K562 (cell line): ENCODE measurements at regions not wholly inside any gene's neighbourhood (a gene's known extent, or its start where the extent isn't known, plus 50 kb on each side); places are given as distances from the start of the nearest gene placed in this dataset.

Experiments
- ATAC-seq: fragments of 200-7000 bp; cut with Tn5 transposase; 3 replicates; pipeline ENCODE4 v1.9.1; 2020; ENCODE audit warnings: moderate library complexity
- BruUV-seq: library from RNA; stranded (reverse); fragments of 400-500 nt; replicated peaks from 2 replicates; lab custom pipeline; 2021; lab: Mats Ljungman, UMichigan
- CTCF ChIA-PET: fragments of 300-600 bp; formaldehyde crosslinking; extraction: SDS; loops from one replicate; lab custom pipeline; 2021; ENCODE audit warnings: low intra/inter-chr PET ratio; lab: Yijun Ruan, JAX
- POLR2A ChIA-PET: fragments of 300-600, 350-650 bp; sonication (Branson Sonifier 250); formaldehyde crosslinking; extraction: SDS; loops from one replicate; lab custom pipeline; 2021; ENCODE audit warnings: antibody characterized with exemption, inconsistent platforms; lab: Yijun Ruan, JAX
- DNase-seq, 4 experiments: peaks; one replicate each; pipeline versions ENCODE4 v3.0.0 to v3.0.0-alpha.2; 2011 to 2018; ENCODE audit warnings: low spot score in 3 of 4, mixed read lengths in 3 of 4; ENCODE audit errors: extremely low read depth in 1 of 4
- FAIRE-seq: peaks from 2 replicates; lab custom pipeline; 2011; peaks lifted over from hg19 to GRCh38; lab: Jason Lieb, UNC
- H2AFZ ChIP-seq: 2 replicates; pipeline ENCODE4 v1.6.0; 2011; ENCODE audit warnings: low read depth, low read length, control low read depth, inconsistent platforms
- H3K27ac ChIP-seq: fragments of 200-600 bp; 3 replicates; pipeline ENCODE4 v1.8.0; 2011; ENCODE audit warnings: low read depth, mild to moderate bottlenecking, control low read depth, inconsistent platforms, low read length, moderate library complexity, mixed read lengths; ENCODE audit errors: extremely low read depth
- H3K27me3 ChIP-seq, 2 experiments: fragments of 300-600 bp in 1 of 2; 2 replicates in 1 of 2; 3 replicates in 1 of 2; pipeline versions ENCODE4 v1.6.0 to v1.8.0; 2011; ENCODE audit warnings: inconsistent platforms in 2 of 2, low read length in 2 of 2, mild to moderate bottlenecking in 1 of 2, mixed read lengths in 1 of 2, moderate library complexity in 1 of 2; ENCODE audit not compliant: control insufficient read depth in 2 of 2, insufficient read depth in 2 of 2
- H3K36me3 ChIP-seq: fragments of 300-600 bp; 3 replicates; pipeline ENCODE4 v1.8.0; 2011; ENCODE audit warnings: mild to moderate bottlenecking, low read length, inconsistent platforms; ENCODE audit not compliant: control insufficient read depth, insufficient read depth
- H3K4me1 ChIP-seq, 2 experiments: fragments of 200-600 bp in 1 of 2; replicated peaks in 1 of 2; 2 replicates in 1 of 2; 3 replicates in 1 of 2; pipeline versions ENCODE4 v1.5.1 to v1.8.0; 2011; ENCODE audit warnings: inconsistent platforms in 2 of 2, low read length in 2 of 2, mild to moderate bottlenecking in 1 of 2, mixed read lengths in 1 of 2, moderate library complexity in 1 of 2; ENCODE audit not compliant: control insufficient read depth in 2 of 2, insufficient read depth in 2 of 2
- H3K4me2 ChIP-seq: 2 replicates; pipeline ENCODE4 v1.6.1; 2011; ENCODE audit warnings: low read length, control low read depth, inconsistent platforms, mixed read lengths; ENCODE audit not compliant: insufficient read depth
- H3K4me3 ChIP-seq: fragments of 200-600 bp; sonication (generic), shearing (Covaris generic); 2 replicates; pipeline ENCODE4 v1.5.1; 2016; ENCODE audit warnings: control low read depth, inconsistent platforms
- H3K79me2 ChIP-seq: fragments of 200-600 bp; 3 replicates; pipeline ENCODE4 v1.8.0; 2011; ENCODE audit warnings: low read length, inconsistent platforms; ENCODE audit not compliant: control insufficient read depth, insufficient read depth
- H3K9ac ChIP-seq, 2 experiments: 2 replicates each; pipeline versions ENCODE4 v1.6.0 to v1.6.1; 2011; ENCODE audit warnings: low read depth in 2 of 2, low read length in 2 of 2, control low read depth in 1 of 2, inconsistent platforms in 1 of 2, mild to moderate bottlenecking in 1 of 2, mixed read lengths in 1 of 2; ENCODE audit not compliant: insufficient read depth in 1 of 2
- H3K9me1 ChIP-seq: one replicate; pipeline ENCODE4 v1.6.0; 2011; ENCODE audit warnings: inconsistent platforms, mild to moderate bottlenecking, low read length, moderate library complexity; ENCODE audit not compliant: control insufficient read depth, insufficient read depth
- H3K9me3 ChIP-seq: replicated peaks from 2 replicates; pipeline ENCODE4 v1.5.1; 2011; ENCODE audit warnings: low read depth, low read length, inconsistent platforms; ENCODE audit not compliant: control insufficient read depth, insufficient read depth
- H4K20me1 ChIP-seq: replicated peaks from 2 replicates; pipeline ENCODE4 v1.6.1; 2011; ENCODE audit warnings: low read length, inconsistent platforms, mixed read lengths; ENCODE audit not compliant: control insufficient read depth, insufficient read depth
- CAMTA2 ChIP-seq: fragments of 250-450 bp; sonication (Bioruptor Pico); conservative IDR thresholded peaks from 2 replicates; pipeline ENCODE4 v1.5.1; 2022
- MTA1 ChIP-seq: fragments of 450-650 bp; IDR thresholded peaks from 2 replicates; pipeline ENCODE4 v1.6.1; 2017; ENCODE audit warnings: borderline replicate concordance
- PHF21A ChIP-seq: fragments of 450-650 bp; IDR thresholded peaks from 2 replicates; pipeline ENCODE4 v1.6.1; 2017; ENCODE audit warnings: low read depth, borderline replicate concordance
- POLR2AphosphoS2 ChIP-seq: IDR thresholded peaks from 2 replicates; pipeline ENCODE4 v1.6.1; 2012; ENCODE audit warnings: low read length, improper control_type of control experiment
- RBM34 ChIP-seq: fragments of 200-400 bp; formaldehyde crosslinking; IDR thresholded peaks from 2 replicates; pipeline ENCODE4 v1.6.1; 2018; ENCODE audit warnings: low read length, borderline replicate concordance; ENCODE audit not compliant: insufficient read depth
- STAT5A ChIP-seq: IDR thresholded peaks from 2 replicates; pipeline ENCODE4 v1.6.1; 2012; ENCODE audit warnings: low read length, inconsistent platforms, borderline replicate concordance
- WGBS: fragments of 100-300 bp; shearing (Covaris generic); methylation state at CpG from one replicate; pipeline ENCODE4 v1.1.6; 2016; ENCODE audit warnings: low coverage, mixed read lengths; ENCODE audit not compliant: insufficient coverage; ENCODE audit errors: missing lambda C conversion rate; 5-methylcytosine and 5-hydroxymethylcytosine counted together
- in situ Hi-C: fragments of 300-500 bp; cut with MboI; formaldehyde crosslinking; loops from 4 replicates; pipeline ENCODE4 v1.15.0; 2018; ENCODE audit warnings: inconsistent platforms, mixed read lengths
- intact Hi-C: fragments of 100-400 bp; cut with micrococcal nuclease; formaldehyde crosslinking; loops from 2 replicates; pipeline ENCODE4 v1.14.2; 2022
- TF ChIP-seq, protein P1 (sequence below): fragments of 450-650 bp; IDR thresholded peaks from 2 replicates; pipeline ENCODE4 v1.6.1; 2018; ENCODE audit not compliant: partially characterized antibody
- TF ChIP-seq, protein P2 (sequence below), 2 experiments: fragments of 450-650 bp; IDR thresholded peaks; 2 replicates each; pipeline ENCODE4 v1.6.1; 2018; ENCODE audit warnings: mild to moderate bottlenecking in 2 of 2, low read depth in 1 of 2; ENCODE audit not compliant: partially characterized antibody in 2 of 2
- TF ChIP-seq, protein P3 (sequence below), 2 experiments: fragments of 450-650 bp; conservative IDR thresholded peaks; 2 replicates each; pipeline ENCODE4 v1.6.1; 2017; ENCODE audit warnings: mild to moderate bottlenecking in 2 of 2, moderate library complexity in 2 of 2

DNA sequence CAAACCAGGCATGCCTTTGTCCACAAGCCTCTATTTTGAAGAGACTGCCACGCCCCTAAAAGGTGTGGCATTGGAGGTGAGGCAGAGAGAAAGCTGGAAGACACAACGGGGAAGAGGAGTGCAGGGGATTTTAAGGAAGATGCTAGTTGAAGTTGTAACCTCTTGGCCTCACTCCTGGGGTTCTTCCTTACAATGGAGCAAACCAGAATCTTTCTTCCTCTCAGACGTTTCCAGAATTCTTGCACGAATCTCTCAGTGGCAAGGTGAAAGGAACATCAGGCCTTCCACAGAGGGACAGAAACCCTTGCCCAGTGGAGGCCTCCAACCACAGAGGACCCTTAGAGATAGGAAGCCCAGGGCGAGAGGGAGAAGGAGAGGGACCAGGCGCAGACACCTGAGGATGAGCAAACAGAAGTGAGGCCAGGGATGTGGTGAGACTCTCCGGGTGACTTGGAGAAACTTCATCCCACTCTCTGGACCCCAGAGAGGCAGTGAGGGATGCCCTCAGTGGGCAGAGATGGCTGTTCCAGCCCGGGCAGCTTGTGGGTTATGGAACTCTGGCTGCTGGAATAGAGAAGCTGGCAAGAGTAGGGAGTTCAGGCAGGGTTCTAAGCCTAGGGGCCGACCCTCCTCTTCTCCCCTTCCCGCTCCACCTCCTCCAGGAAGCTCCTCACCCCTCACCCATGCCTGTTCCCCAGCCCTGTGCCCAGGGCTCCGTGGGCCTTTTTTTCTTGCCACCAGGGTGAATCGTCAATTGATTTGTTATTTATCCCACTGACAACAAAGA, 136.8 kb upstream of the RUNX3 start:
- no peaks in the 10 kb centered on the region for H3K79me2 ChIP-seq
- 10% methylated on average over 12 of the region's 12 CpGs for WGBS
- H3K9me3 ChIP-seq = no peaks in the 10 kb centered on the region
- TF ChIP-seq POLR2AphosphoS2 (no peak), CAMTA2 (no peak), PHF21A (no peak), MTA1 (no peak), STAT5A (no peak), RBM34 (no peak)
- TF ChIP-seq, protein P1, sequence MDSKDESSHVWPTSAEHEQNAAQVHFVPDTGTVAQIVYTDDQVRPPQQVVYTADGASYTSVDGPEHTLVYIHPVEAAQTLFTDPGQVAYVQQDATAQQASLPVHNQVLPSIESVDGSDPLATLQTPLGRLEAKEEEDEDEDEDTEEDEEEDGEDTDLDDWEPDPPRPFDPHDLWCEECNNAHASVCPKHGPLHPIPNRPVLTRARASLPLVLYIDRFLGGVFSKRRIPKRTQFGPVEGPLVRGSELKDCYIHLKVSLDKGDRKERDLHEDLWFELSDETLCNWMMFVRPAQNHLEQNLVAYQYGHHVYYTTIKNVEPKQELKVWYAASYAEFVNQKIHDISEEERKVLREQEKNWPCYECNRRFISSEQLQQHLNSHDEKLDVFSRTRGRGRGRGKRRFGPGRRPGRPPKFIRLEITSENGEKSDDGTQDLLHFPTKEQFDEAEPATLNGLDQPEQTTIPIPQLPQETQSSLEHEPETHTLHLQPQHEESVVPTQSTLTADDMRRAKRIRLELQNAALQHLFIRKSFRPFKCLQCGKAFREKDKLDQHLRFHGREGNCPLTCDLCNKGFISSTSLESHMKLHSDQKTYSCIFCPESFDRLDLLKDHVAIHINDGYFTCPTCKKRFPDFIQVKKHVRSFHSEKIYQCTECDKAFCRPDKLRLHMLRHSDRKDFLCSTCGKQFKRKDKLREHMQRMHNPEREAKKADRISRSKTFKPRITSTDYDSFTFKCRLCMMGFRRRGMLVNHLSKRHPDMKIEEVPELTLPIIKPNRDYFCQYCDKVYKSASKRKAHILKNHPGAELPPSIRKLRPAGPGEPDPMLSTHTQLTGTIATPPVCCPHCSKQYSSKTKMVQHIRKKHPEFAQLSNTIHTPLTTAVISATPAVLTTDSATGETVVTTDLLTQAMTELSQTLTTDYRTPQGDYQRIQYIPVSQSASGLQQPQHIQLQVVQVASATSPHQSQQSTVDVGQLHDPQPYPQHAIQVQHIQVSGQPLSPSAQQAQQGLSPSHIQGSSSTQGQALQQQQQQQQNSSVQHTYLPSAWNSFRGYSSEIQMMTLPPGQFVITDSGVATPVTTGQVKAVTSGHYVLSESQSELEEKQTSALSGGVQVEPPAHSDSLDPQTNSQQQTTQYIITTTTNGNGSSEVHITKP = peak; percentile 61
- TF ChIP-seq, protein P2, sequence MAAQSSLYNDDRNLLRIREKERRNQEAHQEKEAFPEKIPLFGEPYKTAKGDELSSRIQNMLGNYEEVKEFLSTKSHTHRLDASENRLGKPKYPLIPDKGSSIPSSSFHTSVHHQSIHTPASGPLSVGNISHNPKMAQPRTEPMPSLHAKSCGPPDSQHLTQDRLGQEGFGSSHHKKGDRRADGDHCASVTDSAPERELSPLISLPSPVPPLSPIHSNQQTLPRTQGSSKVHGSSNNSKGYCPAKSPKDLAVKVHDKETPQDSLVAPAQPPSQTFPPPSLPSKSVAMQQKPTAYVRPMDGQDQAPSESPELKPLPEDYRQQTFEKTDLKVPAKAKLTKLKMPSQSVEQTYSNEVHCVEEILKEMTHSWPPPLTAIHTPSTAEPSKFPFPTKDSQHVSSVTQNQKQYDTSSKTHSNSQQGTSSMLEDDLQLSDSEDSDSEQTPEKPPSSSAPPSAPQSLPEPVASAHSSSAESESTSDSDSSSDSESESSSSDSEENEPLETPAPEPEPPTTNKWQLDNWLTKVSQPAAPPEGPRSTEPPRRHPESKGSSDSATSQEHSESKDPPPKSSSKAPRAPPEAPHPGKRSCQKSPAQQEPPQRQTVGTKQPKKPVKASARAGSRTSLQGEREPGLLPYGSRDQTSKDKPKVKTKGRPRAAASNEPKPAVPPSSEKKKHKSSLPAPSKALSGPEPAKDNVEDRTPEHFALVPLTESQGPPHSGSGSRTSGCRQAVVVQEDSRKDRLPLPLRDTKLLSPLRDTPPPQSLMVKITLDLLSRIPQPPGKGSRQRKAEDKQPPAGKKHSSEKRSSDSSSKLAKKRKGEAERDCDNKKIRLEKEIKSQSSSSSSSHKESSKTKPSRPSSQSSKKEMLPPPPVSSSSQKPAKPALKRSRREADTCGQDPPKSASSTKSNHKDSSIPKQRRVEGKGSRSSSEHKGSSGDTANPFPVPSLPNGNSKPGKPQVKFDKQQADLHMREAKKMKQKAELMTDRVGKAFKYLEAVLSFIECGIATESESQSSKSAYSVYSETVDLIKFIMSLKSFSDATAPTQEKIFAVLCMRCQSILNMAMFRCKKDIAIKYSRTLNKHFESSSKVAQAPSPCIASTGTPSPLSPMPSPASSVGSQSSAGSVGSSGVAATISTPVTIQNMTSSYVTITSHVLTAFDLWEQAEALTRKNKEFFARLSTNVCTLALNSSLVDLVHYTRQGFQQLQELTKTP (IDR thresholded peaks at IDR 0.05; ENCODE audit: low read depth in 1 of 2, partially characterized antibody in 2 of 2) = no peak
- TF ChIP-seq, protein P3, sequence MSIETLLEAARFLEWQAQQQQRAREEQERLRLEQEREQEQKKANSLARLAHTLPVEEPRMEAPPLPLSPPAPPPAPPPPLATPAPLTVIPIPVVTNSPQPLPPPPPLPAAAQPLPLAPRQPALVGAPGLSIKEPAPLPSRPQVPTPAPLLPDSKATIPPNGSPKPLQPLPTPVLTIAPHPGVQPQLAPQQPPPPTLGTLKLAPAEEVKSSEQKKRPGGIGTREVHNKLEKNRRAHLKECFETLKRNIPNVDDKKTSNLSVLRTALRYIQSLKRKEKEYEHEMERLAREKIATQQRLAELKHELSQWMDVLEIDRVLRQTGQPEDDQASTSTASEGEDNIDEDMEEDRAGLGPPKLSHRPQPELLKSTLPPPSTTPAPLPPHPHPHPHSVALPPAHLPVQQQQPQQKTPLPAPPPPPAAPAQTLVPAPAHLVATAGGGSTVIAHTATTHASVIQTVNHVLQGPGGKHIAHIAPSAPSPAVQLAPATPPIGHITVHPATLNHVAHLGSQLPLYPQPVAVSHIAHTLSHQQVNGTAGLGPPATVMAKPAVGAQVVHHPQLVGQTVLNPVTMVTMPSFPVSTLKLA (conservative IDR thresholded peaks at IDR 0.05) = no peak
- TF ChIP-seq, all 486 proteins: peak for 1
- Histone ChIP-seq H3K27ac (no peak overlapping the region), H2AFZ (no peak overlapping the region), H3K27me3 (peaks cover 0 to 62% of the 10 kb centered on the region in 2 experiments; a peak in 3 of 5 replicates), H3K9ac (no peak overlapping the region), H3K4me2 (no peak overlapping the region), H3K9me1 (no peaks in the 10 kb centered on the region), H3K36me3 (no peaks in the 10 kb centered on the region), H4K20me1 (no peaks in the 10 kb centered on the region; the same call in 1 of the 2 replicates), H3K4me1 (peaks cover 3 to 6% of the 10 kb centered on the region in 2 experiments; a peak in 2 of 5 replicates), H3K4me3 (no peak overlapping the region)
- DNase-seq (no peak), FAIRE-seq (no peak), ATAC-seq (no peak)
- ChIA-PET POLR2A (interaction anchor here (0.6 to 1.4 kb wide), 5 partner anchors 10 to 153 kb away, joined by 3 to 4 read pairs (median 4); no protein-coding TSS in a partner anchor), CTCF (no interaction called here)
- no TSS peak for BruUV-seq
- intact Hi-C loops (no loop called here), in situ Hi-C loops (no loop called here)
